GM19395 (cell line): ENCODE measurements at regions not wholly inside any gene's neighbourhood (a gene's known extent, or its start where the extent isn't known, plus 50 kb on each side); places are given as distances from the start of the nearest gene placed in this dataset.

Experiments
- ATAC-seq: cut with Tn5 transposase; IDR thresholded peaks from one replicate; pipeline ENCODE4 v1.9.1; 2021; ENCODE audit warnings: mild to moderate bottlenecking, moderate library complexity; ENCODE audit not compliant: unreplicated experiment

- ATAC-seq = no peak
These were observed 260.7 kb upstream of the CSF3R start for GRCh38 chr1:36743286-36744005.

- ATAC-seq = no peak
These were observed 258.4 kb upstream of the CSF3R start for GRCh38 chr1:36741066-36741465.

- ATAC-seq = no peak
These were observed 257.7 kb upstream of the CSF3R start for GRCh38 chr1:36740446-36740845.

GRCh38 chr1:36739703-36740289 is 257.1 kb upstream of the CSF3R start:
- ATAC-seq = no peak

GRCh38 chr1:36738245-36738644 is 255.5 kb upstream of the CSF3R start:
- ATAC-seq = no peak

- no peak for ATAC-seq
These were observed 255.1 kb upstream of the CSF3R start for GRCh38 chr1:36737767-36738166.

- ATAC-seq = no peak
These were observed 254.4 kb upstream of the CSF3R start for GRCh38 chr1:36737038-36737555.

GRCh38 chr1:36735939-36736730 is 253.4 kb upstream of the CSF3R start:
- no peak for ATAC-seq

GRCh38 chr1:36735436-36735835 is 252.7 kb upstream of the CSF3R start:
- no peak for ATAC-seq

- ATAC-seq = no peak
These were observed 251.6 kb upstream of the CSF3R start for GRCh38 chr1:36734356-36734755.

- ATAC-seq = no peak
These were observed 251.0 kb upstream of the CSF3R start for GRCh38 chr1:36733748-36734147.

GRCh38 chr1:36732015-36732356 is 249.3 kb upstream of the CSF3R start:
- no peak for ATAC-seq

- ATAC-seq = no peak
These were observed 248.7 kb upstream of the CSF3R start for GRCh38 chr1:36731226-36732014.

- ATAC-seq = no peak
These were observed 247.9 kb upstream of the CSF3R start for GRCh38 chr1:36730599-36730998.

- no peak for ATAC-seq
These were observed 247.2 kb upstream of the CSF3R start for GRCh38 chr1:36729716-36730510.

- ATAC-seq = no peak
These were observed 246.6 kb upstream of the CSF3R start for GRCh38 chr1:36729289-36729688.

GRCh38 chr1:36728846-36729245 is 246.1 kb upstream of the CSF3R start:
- ATAC-seq = no peak

- ATAC-seq = no peak
These were observed 245.3 kb upstream of the CSF3R start for GRCh38 chr1:36728051-36728450.

GRCh38 chr1:36725151-36725550 is 242.4 kb upstream of the CSF3R start:
- ATAC-seq = no peak

- no peak for ATAC-seq
These were observed 241.1 kb upstream of the CSF3R start for GRCh38 chr1:36723813-36724212.
